Astrocyte of the cerebellum (primary cell): ENCODE measurements at regions not wholly inside any gene's neighbourhood (a gene's known extent, or its start where the extent isn't known, plus 50 kb on each side); places are given as distances from the start of the nearest gene placed in this dataset.

Experiments
- DNase-seq: peaks from one replicate; pipeline ENCODE4 v3.0.0-alpha.2; 2011; ENCODE audit warnings: low read depth
- H3K4me3 ChIP-seq: 2 replicates; pipeline ENCODE4 v1.5.1; 2011; ENCODE audit warnings: mild to moderate bottlenecking, low read depth, low read length, moderate library complexity
- in situ Hi-C: cut with HindIII; loops from 2 replicates; pipeline ENCODE4 v1.10.0; 2017; ENCODE audit warnings: low sequenced_read_pairs
- TF ChIP-seq, protein P1 (sequence below): IDR thresholded peaks from 2 replicates; pipeline ENCODE4 v1.5.1; 2012; ENCODE audit warnings: low read length, low read depth, moderate library complexity, mild to moderate bottlenecking; ENCODE audit errors: missing control alignments

DNA sequence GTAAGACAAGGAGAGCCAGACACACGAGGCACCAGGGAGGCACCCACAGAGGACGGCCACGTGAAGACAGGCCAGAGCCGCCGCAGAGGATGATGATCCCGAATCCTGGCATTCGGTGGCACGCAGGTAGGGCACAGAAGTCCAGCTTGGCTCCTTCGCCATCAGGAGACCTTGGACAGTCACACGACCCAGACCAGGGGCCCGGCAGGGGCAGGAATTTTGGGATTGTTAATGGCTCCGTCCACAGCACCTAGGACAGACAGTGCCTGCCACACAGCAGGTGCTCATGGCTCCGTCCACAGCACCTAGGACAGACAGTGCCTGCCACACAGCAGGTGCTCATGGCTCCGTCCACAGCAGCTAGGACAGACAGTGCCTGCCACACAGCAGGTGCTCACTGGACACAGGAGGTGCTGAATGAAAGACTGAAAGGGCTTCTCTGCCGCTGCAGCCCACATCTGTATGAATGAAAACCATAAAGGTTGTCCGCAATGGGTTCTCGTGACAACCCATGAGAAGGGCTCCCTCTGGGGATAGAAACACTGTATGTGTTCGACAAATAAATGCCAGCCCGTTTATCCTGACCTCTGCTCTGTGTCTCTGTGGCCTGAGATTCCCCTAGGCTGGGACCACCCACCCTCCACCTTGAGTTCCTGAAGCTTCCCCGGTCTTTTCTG, 341.6 kb downstream of the CTTN start:
- H3K4me3 ChIP-seq: no peak overlapping the region
- no peak for DNase-seq
- in situ Hi-C loops: no loop called here
- TF ChIP-seq, protein P1, sequence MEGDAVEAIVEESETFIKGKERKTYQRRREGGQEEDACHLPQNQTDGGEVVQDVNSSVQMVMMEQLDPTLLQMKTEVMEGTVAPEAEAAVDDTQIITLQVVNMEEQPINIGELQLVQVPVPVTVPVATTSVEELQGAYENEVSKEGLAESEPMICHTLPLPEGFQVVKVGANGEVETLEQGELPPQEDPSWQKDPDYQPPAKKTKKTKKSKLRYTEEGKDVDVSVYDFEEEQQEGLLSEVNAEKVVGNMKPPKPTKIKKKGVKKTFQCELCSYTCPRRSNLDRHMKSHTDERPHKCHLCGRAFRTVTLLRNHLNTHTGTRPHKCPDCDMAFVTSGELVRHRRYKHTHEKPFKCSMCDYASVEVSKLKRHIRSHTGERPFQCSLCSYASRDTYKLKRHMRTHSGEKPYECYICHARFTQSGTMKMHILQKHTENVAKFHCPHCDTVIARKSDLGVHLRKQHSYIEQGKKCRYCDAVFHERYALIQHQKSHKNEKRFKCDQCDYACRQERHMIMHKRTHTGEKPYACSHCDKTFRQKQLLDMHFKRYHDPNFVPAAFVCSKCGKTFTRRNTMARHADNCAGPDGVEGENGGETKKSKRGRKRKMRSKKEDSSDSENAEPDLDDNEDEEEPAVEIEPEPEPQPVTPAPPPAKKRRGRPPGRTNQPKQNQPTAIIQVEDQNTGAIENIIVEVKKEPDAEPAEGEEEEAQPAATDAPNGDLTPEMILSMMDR: no peak

DNA sequence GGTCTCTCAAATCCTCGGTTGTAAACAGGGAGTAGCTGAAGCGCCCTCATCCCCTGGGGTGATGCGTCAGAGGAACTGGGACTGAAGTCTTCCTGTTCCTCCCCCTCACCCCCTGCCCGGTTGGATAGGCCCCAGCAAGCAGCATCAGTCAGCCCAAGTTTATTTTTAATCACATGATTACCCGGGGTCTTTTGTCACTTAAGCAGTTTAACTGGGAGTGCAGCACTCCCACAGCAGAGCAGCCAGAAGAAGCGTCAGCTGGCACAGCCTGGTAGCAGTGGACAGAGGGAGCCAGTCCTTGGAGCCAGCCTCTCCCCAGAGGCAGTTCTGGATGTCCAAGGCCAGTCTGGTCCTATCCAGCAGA, 342.1 kb downstream of the CTTN start:
- no peak for DNase-seq
- H3K4me3 ChIP-seq: no peak overlapping the region
- TF ChIP-seq, protein P1: no peak
- in situ Hi-C loops: no loop called here

- TF ChIP-seq, protein P1: no peak
- H3K4me3 ChIP-seq: no peak overlapping the region
- DNase-seq: no peak
- in situ Hi-C loops: no loop called here
Observed at GRCh38 chr11:70741085-70741484, 342.8 kb downstream of the CTTN start.

GRCh38 chr11:70742553-70743291, 344.4 kb downstream of the CTTN start:
- in situ Hi-C loops: no loop called here
- DNase-seq: no peak
- no peak overlapping the region for H3K4me3 ChIP-seq
- TF ChIP-seq, protein P1: no peak

DNA sequence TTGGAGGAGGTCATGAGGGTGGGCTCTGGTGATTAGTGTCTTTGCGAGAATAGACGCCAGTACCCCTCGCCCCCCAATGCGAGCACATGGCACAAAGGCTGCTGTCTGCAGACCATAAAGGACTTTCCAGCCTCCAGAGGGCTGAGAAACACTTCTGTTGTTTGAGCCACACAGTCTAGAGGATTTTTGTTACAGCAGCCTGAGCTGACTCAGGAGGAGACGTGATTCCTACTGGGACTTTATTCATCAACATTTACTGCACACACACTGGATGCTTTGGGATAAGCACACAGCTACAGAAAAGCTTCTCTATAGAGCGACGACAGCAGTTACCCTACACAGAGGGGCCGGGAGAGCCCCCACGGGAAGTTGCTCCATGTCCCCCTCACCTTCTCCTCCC, 345.0 kb downstream of the CTTN start:
- no peak for DNase-seq
- TF ChIP-seq, protein P1: no peak
- no peak overlapping the region for H3K4me3 ChIP-seq
- in situ Hi-C loops: no loop called here

- H3K4me3 ChIP-seq: no peak overlapping the region
- no peak for DNase-seq
- in situ Hi-C loops: no loop called here
- TF ChIP-seq, protein P1: no peak
Observed at GRCh38 chr11:70743941-70744351, 345.6 kb downstream of the CTTN start.
